Body of pancreas (tissue), 4 donors: ENCODE measurements at regions not wholly inside any gene's neighbourhood (a gene's known extent, or its start where the extent isn't known, plus 50 kb on each side); places are given as distances from the start of the nearest gene placed in this dataset.

Experiments used
- POLR2A ChIP-seq, 3 donors: fragments of 450-650 bp; IDR thresholded peaks; one replicate each; pipeline ENCODE4 v1.6.1; 2016; ENCODE audit warnings: antibody characterized with exemption in 3 of 3, mild to moderate bottlenecking in 2 of 3
- TF ChIP-seq, protein P1 (sequence below), 7 experiments: fragments of 450-650 bp in 4 of 7; fragments of 200-600 bp in 3 of 7; sonication (generic) in 3 of 7; IDR thresholded peaks; one replicate each; pipeline ENCODE4 v1.5.1; 2016 to 2019; ENCODE audit warnings: antibody characterized with exemption in 7 of 7

DNA sequence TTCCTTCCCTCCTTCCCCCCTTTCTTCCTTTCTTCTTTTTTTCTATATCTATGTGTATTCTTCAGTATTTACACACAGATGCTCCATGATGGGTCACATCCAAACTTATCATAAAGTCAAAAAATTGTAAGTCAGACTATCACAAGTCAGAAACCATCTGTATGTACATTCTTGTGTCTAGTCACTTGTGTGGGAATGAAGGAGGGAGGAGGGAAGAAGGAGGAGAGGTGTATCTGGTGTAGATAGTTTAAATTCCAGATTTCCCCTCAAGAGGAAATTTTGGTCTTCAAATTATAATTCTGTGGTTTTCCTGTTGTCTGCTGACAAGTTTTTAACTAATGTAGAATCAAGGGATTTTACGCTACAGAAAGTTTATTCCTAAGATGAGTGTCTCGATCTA is 287.2 kb downstream of the ETV1 start:
- TF ChIP-seq, protein P1, sequence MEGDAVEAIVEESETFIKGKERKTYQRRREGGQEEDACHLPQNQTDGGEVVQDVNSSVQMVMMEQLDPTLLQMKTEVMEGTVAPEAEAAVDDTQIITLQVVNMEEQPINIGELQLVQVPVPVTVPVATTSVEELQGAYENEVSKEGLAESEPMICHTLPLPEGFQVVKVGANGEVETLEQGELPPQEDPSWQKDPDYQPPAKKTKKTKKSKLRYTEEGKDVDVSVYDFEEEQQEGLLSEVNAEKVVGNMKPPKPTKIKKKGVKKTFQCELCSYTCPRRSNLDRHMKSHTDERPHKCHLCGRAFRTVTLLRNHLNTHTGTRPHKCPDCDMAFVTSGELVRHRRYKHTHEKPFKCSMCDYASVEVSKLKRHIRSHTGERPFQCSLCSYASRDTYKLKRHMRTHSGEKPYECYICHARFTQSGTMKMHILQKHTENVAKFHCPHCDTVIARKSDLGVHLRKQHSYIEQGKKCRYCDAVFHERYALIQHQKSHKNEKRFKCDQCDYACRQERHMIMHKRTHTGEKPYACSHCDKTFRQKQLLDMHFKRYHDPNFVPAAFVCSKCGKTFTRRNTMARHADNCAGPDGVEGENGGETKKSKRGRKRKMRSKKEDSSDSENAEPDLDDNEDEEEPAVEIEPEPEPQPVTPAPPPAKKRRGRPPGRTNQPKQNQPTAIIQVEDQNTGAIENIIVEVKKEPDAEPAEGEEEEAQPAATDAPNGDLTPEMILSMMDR (IDR thresholded peaks at IDR 0.05): no peak
- TF ChIP-seq POLR2A (IDR thresholded peaks at IDR 0.05): no peak
